CD14-positive monocyte (primary cell): ENCODE measurements at regions not wholly inside any gene's neighbourhood (a gene's known extent, or its start where the extent isn't known, plus 50 kb on each side); places are given as distances from the start of the nearest gene placed in this dataset.
"Not testable (repeated sequence)": the region's sequence is repeated elsewhere in the genome, so short reads cannot be mapped to it uniquely, and the experiment has no call there.

Experiments
- DNase-seq, 3 donors: peaks; one replicate each; pipeline ENCODE4 v3.0.0-alpha.2; 2011 to 2022
- H2AFZ ChIP-seq: 2 replicates; pipeline ENCODE4 v1.6.0; 2012; ENCODE audit warnings: mild to moderate bottlenecking, low read depth, low read length, inconsistent platforms; ENCODE audit not compliant: insufficient read depth, poor library complexity, severe bottlenecking
- H3K27ac ChIP-seq, 2 donors: 1 replicate in 1 of 2; 2 replicates in 1 of 2; pipeline ENCODE4 v1.5.1; 2012 to 2013; ENCODE audit warnings: low read length in 2 of 2, control low read depth in 1 of 2, inconsistent platforms in 1 of 2, low read depth in 1 of 2, mild to moderate bottlenecking in 1 of 2
- H3K27me3 ChIP-seq, 2 donors: one replicate each; pipeline versions ENCODE4 v1.6.0 to v1.6.1; 2011 to 2013; ENCODE audit warnings: low read length in 2 of 2; ENCODE audit not compliant: control insufficient read depth in 2 of 2, insufficient read depth in 2 of 2
- H3K36me3 ChIP-seq, 2 donors: replicated peaks in 1 of 2; 1 replicate in 1 of 2; 2 replicates in 1 of 2; pipeline versions ENCODE4 v1.5.1 to v1.6.1; 2012 to 2013; ENCODE audit warnings: low read length in 2 of 2, control low read depth in 1 of 2, inconsistent platforms in 1 of 2, mild to moderate bottlenecking in 1 of 2; ENCODE audit not compliant: insufficient read depth in 2 of 2, control insufficient read depth in 1 of 2
- H3K4me1 ChIP-seq, 2 donors: 1 replicate in 1 of 2; 2 replicates in 1 of 2; pipeline versions ENCODE4 v1.5.1 to v1.6.1; 2012 to 2013; ENCODE audit warnings: low read length in 2 of 2, control low read depth in 1 of 2, inconsistent platforms in 1 of 2, mild to moderate bottlenecking in 1 of 2, moderate library complexity in 1 of 2; ENCODE audit not compliant: insufficient read depth in 2 of 2, control insufficient read depth in 1 of 2
- H3K4me2 ChIP-seq: replicated peaks from 2 replicates; pipeline ENCODE3; 2012; ENCODE audit warnings: low read length, moderate library complexity, mild to moderate bottlenecking; ENCODE audit not compliant: poor library complexity, severe bottlenecking; ENCODE audit errors: extremely low read depth
- H3K4me3 ChIP-seq, 3 experiments: fragments of 200-600 bp in 1 of 3; sonication (generic) in 1 of 3; replicated peaks in 1 of 3; 1 replicate in 2 of 3; 2 replicates in 1 of 3; pipeline ENCODE4 v1.5.1; 2011 to 2013; ENCODE audit warnings: low read length in 3 of 3, mild to moderate bottlenecking in 3 of 3, control low read depth in 2 of 3, low read depth in 2 of 3, inconsistent platforms in 1 of 3, moderate library complexity in 1 of 3
- H3K79me2 ChIP-seq: 2 replicates; pipeline ENCODE4 v1.6.0; 2012; ENCODE audit warnings: mild to moderate bottlenecking, control low read depth, inconsistent platforms, low read length, moderate library complexity; ENCODE audit not compliant: insufficient read depth
- H3K9ac ChIP-seq: 2 replicates; pipeline ENCODE4 v1.6.0; 2017; ENCODE audit warnings: low read length, mild to moderate bottlenecking; ENCODE audit not compliant: insufficient read depth, poor library complexity, severe bottlenecking
- H3K9me3 ChIP-seq, 2 donors: replicated peaks in 1 of 2; 1 replicate in 1 of 2; 2 replicates in 1 of 2; pipeline versions ENCODE4 v1.5.1 to v1.6.1; 2012 to 2013; ENCODE audit warnings: low read length in 2 of 2, control low read depth in 1 of 2; ENCODE audit not compliant: control insufficient read depth in 1 of 2, insufficient read depth in 1 of 2
- H4K20me1 ChIP-seq: 2 replicates; pipeline ENCODE4 v1.6.0; 2012; ENCODE audit warnings: mild to moderate bottlenecking, low read length, control low read depth, moderate library complexity; ENCODE audit not compliant: insufficient read depth
- H3K27ac Mint-ChIP-seq, 7 donors: one replicate each; pipeline ENCODE4 v1.8.0; 2020; ENCODE audit warnings: mild to moderate bottlenecking in 7 of 7, mixed read lengths in 7 of 7, moderate library complexity in 6 of 7, inconsistent platforms in 2 of 7
- H3K27me3 Mint-ChIP-seq, 3 donors: one replicate each; pipeline ENCODE4 v1.8.0; 2021 to 2022; ENCODE audit warnings: low read depth in 3 of 3, mild to moderate bottlenecking in 3 of 3, mixed read lengths in 3 of 3, moderate library complexity in 3 of 3, inconsistent platforms in 1 of 3
- H3K36me3 Mint-ChIP-seq, 2 donors: one replicate each; pipeline ENCODE4 v1.8.0; 2020; ENCODE audit warnings: mixed read lengths in 2 of 2, inconsistent platforms in 1 of 2, mild to moderate bottlenecking in 1 of 2
- H3K4me1 Mint-ChIP-seq: one replicate; pipeline ENCODE4 v1.8.0; 2020; ENCODE audit warnings: mild to moderate bottlenecking, mixed read lengths
- H3K4me3 Mint-ChIP-seq, 2 donors: one replicate each; pipeline ENCODE4 v1.8.0; 2020; ENCODE audit warnings: mild to moderate bottlenecking in 2 of 2, mixed read lengths in 2 of 2, moderate library complexity in 1 of 2
- H3K9me3 Mint-ChIP-seq, 7 donors: one replicate each; pipeline ENCODE4 v1.8.0; 2020 to 2022; ENCODE audit warnings: mixed read lengths in 7 of 7, mild to moderate bottlenecking in 6 of 7, moderate library complexity in 6 of 7, inconsistent platforms in 2 of 7
- WGBS: methylation state at CpG from one replicate; pipeline ENCODE4 v1.1.5; 2013; ENCODE audit warnings: missing lambda C conversion rate; ENCODE audit not compliant: insufficient coverage; 5-methylcytosine and 5-hydroxymethylcytosine counted together
- intact Hi-C, 2 donors: fragments of 100-400 bp; cut with micrococcal nuclease; formaldehyde crosslinking; loops; one replicate each; pipeline versions ENCODE4 v1.15.0 to v1.15.1; 2023
- TF ChIP-seq, protein P1 (sequence below): fragments of 200-600 bp; IDR thresholded peaks from one replicate; pipeline ENCODE4 v1.8.0; 2022; ENCODE audit warnings: antibody characterized with exemption, mild to moderate bottlenecking

DNA sequence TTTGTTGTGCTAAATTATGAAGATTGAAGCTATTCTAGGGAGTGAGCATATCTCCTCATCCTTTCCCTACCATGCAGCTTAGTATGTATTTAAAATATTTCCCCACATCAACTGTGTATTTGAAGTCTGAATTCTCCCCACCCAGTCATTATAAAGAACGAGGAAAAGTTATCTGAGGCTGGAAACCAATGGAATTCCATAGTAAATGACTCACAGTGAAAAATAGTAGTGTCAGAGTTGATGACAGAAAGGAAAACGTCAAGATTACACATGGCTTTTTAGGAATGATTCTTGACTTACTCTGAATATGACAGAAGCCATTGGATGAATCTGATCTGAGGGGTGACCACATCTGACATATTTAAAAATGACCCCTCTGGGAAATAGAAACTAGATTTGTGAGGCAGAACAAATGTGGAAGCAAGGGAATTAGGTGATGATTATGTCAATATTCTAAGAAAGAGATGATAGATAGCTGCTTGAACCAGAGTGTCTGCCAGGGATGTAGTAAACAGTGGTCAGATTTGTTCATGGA is 1768.9 kb upstream of the CDH9 start:
- no peaks in the 10 kb centered on the region for H4K20me1 ChIP-seq
- Mint-ChIP-seq H3K9me3 (peaks cover 8 to 19% (median 15%) of the 10 kb centered on the region in 7 donors), H3K36me3 (no peaks in the 10 kb centered on the region), H3K27me3 (no peaks in the 10 kb centered on the region), H3K27ac (no peak overlapping the region), H3K4me3 (no peak overlapping the region), H3K4me1 (no peaks in the 10 kb centered on the region)
- H3K4me1 ChIP-seq = no peaks in the 10 kb centered on the region
- no peak overlapping the region for H3K27ac ChIP-seq
- H3K36me3 ChIP-seq = no peaks in the 10 kb centered on the region
- no peaks in the 10 kb centered on the region for H3K79me2 ChIP-seq
- H3K27me3 ChIP-seq = no peaks in the 10 kb centered on the region
- peaks cover 26 to 27% of the 10 kb centered on the region in 2 donors for H3K9me3 ChIP-seq
- no peak overlapping the region for H3K9ac ChIP-seq
- intact Hi-C loops = no loop called here
- H2AFZ ChIP-seq = no peak overlapping the region
- no peak overlapping the region for H3K4me2 ChIP-seq
- 33% methylated on average over 1 of the region's 2 CpGs for WGBS
- TF ChIP-seq, protein P1, sequence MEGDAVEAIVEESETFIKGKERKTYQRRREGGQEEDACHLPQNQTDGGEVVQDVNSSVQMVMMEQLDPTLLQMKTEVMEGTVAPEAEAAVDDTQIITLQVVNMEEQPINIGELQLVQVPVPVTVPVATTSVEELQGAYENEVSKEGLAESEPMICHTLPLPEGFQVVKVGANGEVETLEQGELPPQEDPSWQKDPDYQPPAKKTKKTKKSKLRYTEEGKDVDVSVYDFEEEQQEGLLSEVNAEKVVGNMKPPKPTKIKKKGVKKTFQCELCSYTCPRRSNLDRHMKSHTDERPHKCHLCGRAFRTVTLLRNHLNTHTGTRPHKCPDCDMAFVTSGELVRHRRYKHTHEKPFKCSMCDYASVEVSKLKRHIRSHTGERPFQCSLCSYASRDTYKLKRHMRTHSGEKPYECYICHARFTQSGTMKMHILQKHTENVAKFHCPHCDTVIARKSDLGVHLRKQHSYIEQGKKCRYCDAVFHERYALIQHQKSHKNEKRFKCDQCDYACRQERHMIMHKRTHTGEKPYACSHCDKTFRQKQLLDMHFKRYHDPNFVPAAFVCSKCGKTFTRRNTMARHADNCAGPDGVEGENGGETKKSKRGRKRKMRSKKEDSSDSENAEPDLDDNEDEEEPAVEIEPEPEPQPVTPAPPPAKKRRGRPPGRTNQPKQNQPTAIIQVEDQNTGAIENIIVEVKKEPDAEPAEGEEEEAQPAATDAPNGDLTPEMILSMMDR = no peak
- H3K4me3 ChIP-seq = no peak overlapping the region
- DNase-seq = no peak

DNA sequence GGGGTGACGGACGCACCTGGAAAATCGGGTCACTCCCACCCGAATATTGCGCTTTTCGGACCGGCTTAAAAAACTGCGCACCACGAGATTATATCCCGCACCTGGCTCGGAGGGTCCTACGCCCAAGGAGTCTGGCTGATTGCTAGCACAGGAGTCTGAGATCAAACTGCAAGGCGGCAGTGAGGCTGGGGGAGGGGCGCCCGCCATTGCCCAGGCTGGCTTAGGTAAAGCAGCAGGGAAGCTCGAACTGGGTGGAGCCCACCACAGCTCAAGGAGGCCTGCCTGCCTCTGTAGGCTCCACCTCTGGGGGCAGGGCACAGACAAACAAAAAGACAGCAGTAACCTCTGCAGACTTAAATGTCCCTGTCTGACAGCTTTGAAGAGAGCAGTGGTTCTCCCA is 1760.6 kb upstream of the CDH9 start:
- H3K4me3 ChIP-seq, H3K4me3 Mint-ChIP-seq, H3K27ac ChIP-seq, H3K36me3 Mint-ChIP-seq, H3K9ac ChIP-seq, H4K20me1 ChIP-seq, H3K4me2 ChIP-seq, DNase-seq, H3K79me2 ChIP-seq, H3K27me3 ChIP-seq, H3K9me3 ChIP-seq, H3K4me1 ChIP-seq, H3K27ac Mint-ChIP-seq, H2AFZ ChIP-seq, H3K4me1 Mint-ChIP-seq, H3K27me3 Mint-ChIP-seq, intact Hi-C loops, H3K36me3 ChIP-seq: not testable (repeated sequence)
- peaks cover 1 to 10% (median 6%) of the 10 kb centered on the region in 7 donors for H3K9me3 Mint-ChIP-seq
- no CpG with 5 or more reads among the region's 16 CpGs for WGBS
